ENCODE measurements at regions not wholly inside any gene's neighbourhood (a gene's known extent, or its start where the extent isn't known, plus 50 kb on each side); places are given as distances from the start of the nearest gene placed in this dataset.

- ChIA-PET CTCF (no interaction called here), POLR2A (no interaction called here)
- DNase-seq (ENCODE audit: extremely low spot score), result no peak
- TF ChIP-seq L3MBTL2 (conservative IDR thresholded peaks at IDR 0.05), result no peak
- no peak for TF ChIP-seq FOXA1 (IDR thresholded peaks at IDR 0.05)
These were observed 538.9 kb downstream of the SNAPC1 start for GRCh38 chr14:62301080-62301479.

- TF ChIP-seq FOXK2 (IDR thresholded peaks at IDR 0.05), result no peak
- TF ChIP-seq SUZ12 (IDR thresholded peaks at IDR 0.05), result no peak
- no peak for TF ChIP-seq TARDBP (IDR thresholded peaks at IDR 0.05)
- no peak for TF ChIP-seq ZNF384 (IDR thresholded peaks at IDR 0.05)
- TF ChIP-seq PKNOX1 (IDR thresholded peaks at IDR 0.05), result no peak
- TF ChIP-seq BHLHE40 (IDR thresholded peaks at IDR 0.05; ENCODE audit: borderline replicate concordance), result no peak
- TF ChIP-seq FOXM1 (IDR thresholded peaks at IDR 0.05; ENCODE audit: borderline replicate concordance), result no peak
- TF ChIP-seq NFRKB (IDR thresholded peaks at IDR 0.05), result no peak
- ChIA-PET POLR2A (no interaction called here), CTCF (no interaction called here)
- no peak for DNase-seq (ENCODE audit: extremely low spot score)
These were observed 539.7 kb downstream of the SNAPC1 start for GRCh38 chr14:62301911-62302310.

GRCh38 chr14:62303437-62303836, 541.2 kb downstream of the SNAPC1 start:
- CTCF ChIA-PET, result no interaction called here
- no peak for TF ChIP-seq FOXK2 (IDR thresholded peaks at IDR 0.05)
- no peak for TF ChIP-seq SP1 (IDR thresholded peaks at IDR 0.05)
- TF ChIP-seq ZNF384 (IDR thresholded peaks at IDR 0.05), result no peak
- TF ChIP-seq PKNOX1 (IDR thresholded peaks at IDR 0.05), result no peak
- TF ChIP-seq BHLHE40 (IDR thresholded peaks at IDR 0.05; ENCODE audit: borderline replicate concordance), result no peak
- TF ChIP-seq TARDBP (IDR thresholded peaks at IDR 0.05), result no peak
- no peak for DNase-seq (ENCODE audit: extremely low spot score)
- POLR2A ChIA-PET, result no interaction called here

- TF ChIP-seq HDGF (IDR thresholded peaks at IDR 0.05; ENCODE audit: borderline replicate concordance), result no peak
- TF ChIP-seq CTBP1 (IDR thresholded peaks at IDR 0.05; ENCODE audit: borderline replicate concordance), result no peak
- TF ChIP-seq LEF1 (IDR thresholded peaks at IDR 0.05; ENCODE audit: borderline replicate concordance), result no peak
- TF ChIP-seq ARNT (IDR thresholded peaks at IDR 0.05), result no peak
- no peak for TF ChIP-seq L3MBTL2 (conservative IDR thresholded peaks at IDR 0.05)
- no peak for TF ChIP-seq BHLHE40 (IDR thresholded peaks at IDR 0.05; ENCODE audit: borderline replicate concordance)
- TF ChIP-seq FOXA1 (IDR thresholded peaks at IDR 0.05), result no peak
- TF ChIP-seq FOXM1 (IDR thresholded peaks at IDR 0.05; ENCODE audit: borderline replicate concordance), result no peak
- TF ChIP-seq ZNF384 (IDR thresholded peaks at IDR 0.05), result no peak
- no peak for TF ChIP-seq SP1 (IDR thresholded peaks at IDR 0.05)
- TF ChIP-seq SUZ12 (IDR thresholded peaks at IDR 0.05), result no peak
- no peak for TF ChIP-seq NFRKB (IDR thresholded peaks at IDR 0.05)
- no peak for TF ChIP-seq TARDBP (IDR thresholded peaks at IDR 0.05)
- no peak for TF ChIP-seq ELF4 (IDR thresholded peaks at IDR 0.05)
- POLR2A ChIA-PET, result no interaction called here
- DNase-seq (ENCODE audit: extremely low spot score), result no peak
- CTCF ChIA-PET, result no interaction called here
These were observed 542.0 kb downstream of the SNAPC1 start for GRCh38 chr14:62304257-62304656.

- no peak for DNase-seq (ENCODE audit: extremely low spot score)
- TF ChIP-seq NFRKB (IDR thresholded peaks at IDR 0.05), result no peak
- no peak for TF ChIP-seq ZNF384 (IDR thresholded peaks at IDR 0.05)
- TF ChIP-seq CTBP1 (IDR thresholded peaks at IDR 0.05; ENCODE audit: borderline replicate concordance), result no peak
- no peak for TF ChIP-seq SP1 (IDR thresholded peaks at IDR 0.05)
- no peak for TF ChIP-seq PKNOX1 (IDR thresholded peaks at IDR 0.05)
- no peak for TF ChIP-seq FOXM1 (IDR thresholded peaks at IDR 0.05; ENCODE audit: borderline replicate concordance)
- TF ChIP-seq FOXA1 (IDR thresholded peaks at IDR 0.05), result no peak
- no peak for TF ChIP-seq FOXK2 (IDR thresholded peaks at IDR 0.05)
- no peak for TF ChIP-seq ARNT (IDR thresholded peaks at IDR 0.05)
- TF ChIP-seq ELF4 (IDR thresholded peaks at IDR 0.05), result no peak
- no peak for TF ChIP-seq L3MBTL2 (conservative IDR thresholded peaks at IDR 0.05)
- no peak for TF ChIP-seq LEF1 (IDR thresholded peaks at IDR 0.05; ENCODE audit: borderline replicate concordance)
- no peak for TF ChIP-seq TARDBP (IDR thresholded peaks at IDR 0.05)
- TF ChIP-seq SUZ12 (IDR thresholded peaks at IDR 0.05), result no peak
- TF ChIP-seq HDGF (IDR thresholded peaks at IDR 0.05; ENCODE audit: borderline replicate concordance), result no peak
- TF ChIP-seq BHLHE40 (IDR thresholded peaks at IDR 0.05; ENCODE audit: borderline replicate concordance), result no peak
- POLR2A ChIA-PET, result no interaction called here
- CTCF ChIA-PET, result no interaction called here
These were observed 545.6 kb downstream of the SNAPC1 start for GRCh38 chr14:62307844-62308243.

GRCh38 chr14:62308316-62308715, 546.1 kb downstream of the SNAPC1 start:
- CTCF ChIA-PET, result interaction anchor here (0.6 kb wide), 1 partner anchor 920 kb away, joined by 3 read pairs; no protein-coding TSS in a partner anchor
- TF ChIP-seq FOXM1 (IDR thresholded peaks at IDR 0.05; ENCODE audit: borderline replicate concordance), result no peak
- no peak for TF ChIP-seq FOXK2 (IDR thresholded peaks at IDR 0.05)
- no peak for TF ChIP-seq PKNOX1 (IDR thresholded peaks at IDR 0.05)
- no peak for TF ChIP-seq ELF4 (IDR thresholded peaks at IDR 0.05)
- no peak for TF ChIP-seq FOXA1 (IDR thresholded peaks at IDR 0.05)
- no peak for TF ChIP-seq HDGF (IDR thresholded peaks at IDR 0.05; ENCODE audit: borderline replicate concordance)
- TF ChIP-seq LEF1 (IDR thresholded peaks at IDR 0.05; ENCODE audit: borderline replicate concordance), result no peak
- TF ChIP-seq NFRKB (IDR thresholded peaks at IDR 0.05), result no peak
- no peak for TF ChIP-seq SUZ12 (IDR thresholded peaks at IDR 0.05)
- POLR2A ChIA-PET, result no interaction called here

More at GRCh38 chr14:62308316-62308715, 546.1 kb downstream of the SNAPC1 start:
- DNase-seq (ENCODE audit: extremely low spot score), result no peak

All from HEK293T (cell line).